OCI-LY3 (cell line): ENCODE measurements at regions not wholly inside any gene's neighbourhood (a gene's known extent, or its start where the extent isn't known, plus 50 kb on each side); places are given as distances from the start of the nearest gene placed in this dataset.

Source experiments
- EZH2phosphoT487 ChIP-seq: fragments of 200-600 bp; shearing (Covaris generic); IDR thresholded peaks from 2 replicates; pipeline ENCODE4 v1.6.1; 2018; ENCODE audit warnings: antibody characterized with exemption, mixed run types, low read depth
- TF ChIP-seq, protein P1 (sequence below): fragments of 200-600, 300-600 bp; sonication (generic); IDR thresholded peaks from 2 replicates; pipeline ENCODE4 v1.5.1; 2014; ENCODE audit warnings: antibody characterized with exemption, low read length, low read depth

DNA sequence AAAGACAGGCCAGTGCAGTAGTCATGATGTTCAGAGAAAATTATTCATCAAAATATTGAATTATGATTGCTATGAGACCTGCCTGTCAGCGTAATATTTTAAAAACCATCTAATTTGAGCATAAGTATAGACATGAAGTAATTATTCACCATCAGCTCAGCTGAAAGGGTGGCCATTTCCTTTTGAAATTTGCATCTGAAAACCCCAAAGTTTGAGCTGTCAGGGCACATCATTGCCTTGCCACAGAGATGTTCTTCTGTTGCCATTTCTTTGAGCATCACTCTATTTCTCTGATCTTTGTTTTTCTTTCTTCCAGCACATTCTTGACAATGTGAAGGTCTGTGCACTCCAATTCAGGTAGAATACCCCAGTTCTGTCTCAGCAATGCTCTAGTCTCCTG is 147.5 kb upstream of the RHOBTB1 start:
- TF ChIP-seq, protein P1, sequence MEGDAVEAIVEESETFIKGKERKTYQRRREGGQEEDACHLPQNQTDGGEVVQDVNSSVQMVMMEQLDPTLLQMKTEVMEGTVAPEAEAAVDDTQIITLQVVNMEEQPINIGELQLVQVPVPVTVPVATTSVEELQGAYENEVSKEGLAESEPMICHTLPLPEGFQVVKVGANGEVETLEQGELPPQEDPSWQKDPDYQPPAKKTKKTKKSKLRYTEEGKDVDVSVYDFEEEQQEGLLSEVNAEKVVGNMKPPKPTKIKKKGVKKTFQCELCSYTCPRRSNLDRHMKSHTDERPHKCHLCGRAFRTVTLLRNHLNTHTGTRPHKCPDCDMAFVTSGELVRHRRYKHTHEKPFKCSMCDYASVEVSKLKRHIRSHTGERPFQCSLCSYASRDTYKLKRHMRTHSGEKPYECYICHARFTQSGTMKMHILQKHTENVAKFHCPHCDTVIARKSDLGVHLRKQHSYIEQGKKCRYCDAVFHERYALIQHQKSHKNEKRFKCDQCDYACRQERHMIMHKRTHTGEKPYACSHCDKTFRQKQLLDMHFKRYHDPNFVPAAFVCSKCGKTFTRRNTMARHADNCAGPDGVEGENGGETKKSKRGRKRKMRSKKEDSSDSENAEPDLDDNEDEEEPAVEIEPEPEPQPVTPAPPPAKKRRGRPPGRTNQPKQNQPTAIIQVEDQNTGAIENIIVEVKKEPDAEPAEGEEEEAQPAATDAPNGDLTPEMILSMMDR: no peak
- TF ChIP-seq EZH2phosphoT487: no peak
